Activated naive CD4-positive, alpha-beta T cell treated with anti-CD3 and anti-CD28 coated beads, Interleukin-2, amount 50 U/mL, for 24 hours (primary cell): ENCODE measurements at regions not wholly inside any gene's neighbourhood (a gene's known extent, or its start where the extent isn't known, plus 50 kb on each side); places are given as distances from the start of the nearest gene placed in this dataset.

Experiments
- H3K27ac Mint-ChIP-seq: one replicate; pipeline ENCODE4 v1.8.0; 2021; ENCODE audit warnings: mild to moderate bottlenecking, mixed read lengths
- H3K27me3 Mint-ChIP-seq: one replicate; pipeline ENCODE4 v1.8.0; 2021; ENCODE audit warnings: mixed read lengths
- H3K36me3 Mint-ChIP-seq: one replicate; pipeline ENCODE4 v1.8.0; 2021; ENCODE audit warnings: mixed read lengths
- H3K4me1 Mint-ChIP-seq: one replicate; pipeline ENCODE4 v1.8.0; 2021; ENCODE audit warnings: mixed read lengths
- H3K4me3 Mint-ChIP-seq: one replicate; pipeline ENCODE4 v1.8.0; 2021; ENCODE audit warnings: mild to moderate bottlenecking, mixed read lengths
- H3K9me3 Mint-ChIP-seq: one replicate; pipeline ENCODE4 v1.8.0; 2021; ENCODE audit warnings: mixed read lengths

DNA sequence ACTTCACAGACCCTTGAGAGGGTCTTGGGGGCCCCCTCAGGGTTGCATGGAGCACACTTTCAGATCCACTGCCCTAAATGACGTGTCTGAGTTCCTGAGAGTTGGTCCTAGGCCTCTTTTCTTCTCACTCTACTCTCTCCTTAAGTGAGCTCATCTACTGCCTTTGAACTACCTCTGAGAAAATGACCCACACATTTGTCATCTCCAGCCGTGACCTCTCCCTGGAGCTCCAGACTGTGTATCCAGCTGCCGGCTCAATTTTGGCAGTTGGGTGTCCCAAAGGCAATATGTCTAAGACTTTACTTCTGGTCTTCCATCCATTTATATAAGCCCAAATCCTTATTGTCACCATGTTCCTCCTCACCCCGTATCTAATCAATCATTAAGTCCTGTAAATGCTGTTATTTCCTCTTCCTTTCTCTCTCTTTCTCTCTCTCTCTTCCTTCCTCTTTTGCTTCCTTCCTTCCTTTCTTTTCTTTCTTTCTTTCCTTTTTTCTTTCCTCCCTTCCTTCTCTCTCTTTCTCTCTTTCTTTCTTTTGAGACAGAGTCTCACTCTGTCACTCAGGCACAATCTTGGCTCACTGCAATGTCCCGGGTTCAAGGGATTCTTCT, 51.2 kb upstream of the HSPA9 start:
- Mint-ChIP-seq H3K27me3 (peaks cover 24% of the 10 kb centered on the region), H3K4me3 (no peak overlapping the region), H3K4me1 (no peaks in the 10 kb centered on the region), H3K27ac (peak overlapping the region; percentile 0), H3K36me3 (no peaks in the 10 kb centered on the region), H3K9me3 (no peaks in the 10 kb centered on the region)

DNA sequence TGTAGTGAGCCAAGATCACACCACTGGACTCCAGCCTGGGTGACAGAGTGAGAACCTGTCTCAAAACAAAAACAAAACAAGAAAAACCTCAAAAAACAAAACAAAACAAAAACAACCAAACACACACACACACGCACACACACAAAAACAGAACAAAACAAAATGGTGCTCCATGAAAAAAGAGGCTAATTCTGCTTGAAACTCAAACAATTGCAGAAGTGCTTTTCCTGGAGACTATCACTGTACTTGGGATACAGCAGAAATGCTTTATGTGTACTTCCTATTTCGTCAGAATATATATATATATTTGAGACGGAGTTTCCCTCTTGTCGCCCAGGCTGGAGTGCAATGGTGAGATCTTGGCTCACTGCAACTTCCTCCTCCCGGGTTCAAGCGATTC, 49.9 kb upstream of the HSPA9 start:
- H3K4me3 Mint-ChIP-seq, result no peak overlapping the region
- H3K27ac Mint-ChIP-seq, result no peak overlapping the region
- H3K36me3 Mint-ChIP-seq, result peaks cover 2% of the 10 kb centered on the region
- no peaks in the 10 kb centered on the region for H3K9me3 Mint-ChIP-seq
- no peaks in the 10 kb centered on the region for H3K4me1 Mint-ChIP-seq
- H3K27me3 Mint-ChIP-seq, result peaks cover 24% of the 10 kb centered on the region
